Urothelium cell line (cell line): ENCODE measurements at regions not wholly inside any gene's neighbourhood (a gene's known extent, or its start where the extent isn't known, plus 50 kb on each side); places are given as distances from the start of the nearest gene placed in this dataset.
"Not testable (repeated sequence)": the region's sequence is repeated elsewhere in the genome, so short reads cannot be mapped to it uniquely, and the experiment has no call there.

ENCODE experiments used
- DNase-seq: peaks from one replicate; pipeline ENCODE4 v3.0.0; 2011; ENCODE audit warnings: low spot score, mixed read lengths
- FAIRE-seq: peaks from 2 replicates; lab custom pipeline; 2011; peaks lifted over from hg19 to GRCh38; lab: Jason Lieb, UNC

GRCh38 chr9:106177216-106177615, 482.9 kb downstream of the TMEM38B start:
- FAIRE-seq, result no peak
- no peak for DNase-seq

- DNase-seq (no peak), FAIRE-seq (no peak)
Observed at GRCh38 chr9:106179191-106179590, 484.9 kb downstream of the TMEM38B start.

- FAIRE-seq, DNase-seq: not testable (repeated sequence)
Observed at GRCh38 chr9:106203815-106204516, 509.6 kb downstream of the TMEM38B start.

GRCh38 chr9:106207298-106207697, 513.0 kb downstream of the TMEM38B start:
- DNase-seq (no peak), FAIRE-seq (no peak)

GRCh38 chr9:106218427-106218826, 524.1 kb downstream of the TMEM38B start:
- DNase-seq, result no peak
- no peak for FAIRE-seq

GRCh38 chr9:106218854-106219253, 524.5 kb downstream of the TMEM38B start:
- FAIRE-seq (no peak), DNase-seq (no peak)

GRCh38 chr9:106220415-106220814, 526.1 kb downstream of the TMEM38B start:
- no peak for DNase-seq
- FAIRE-seq, result no peak

GRCh38 chr9:106228861-106229260, 534.5 kb downstream of the TMEM38B start:
- FAIRE-seq (no peak), DNase-seq (no peak)

- no peak for FAIRE-seq
- DNase-seq, result no peak
Observed at GRCh38 chr9:106233116-106233515, 538.8 kb downstream of the TMEM38B start.

- DNase-seq, FAIRE-seq: not testable (repeated sequence)
Observed at GRCh38 chr9:106260908-106261307, 566.6 kb downstream of the TMEM38B start.

- no peak for FAIRE-seq
Observed at GRCh38 chr9:106277966-106278365, 583.6 kb downstream of the TMEM38B start.

GRCh38 chr9:106283769-106284168, 579.2 kb upstream of the ZNF462 start:
- FAIRE-seq (no peak), DNase-seq (no peak)

More at GRCh38 chr9:106277966-106278365, 583.6 kb downstream of the TMEM38B start:
- peak; percentile 50 for DNase-seq

- DNase-seq (no peak), FAIRE-seq (no peak)
Observed at GRCh38 chr9:106284296-106284695, 578.7 kb upstream of the ZNF462 start.

GRCh38 chr9:106286249-106286648, 576.7 kb upstream of the ZNF462 start:
- DNase-seq, result peak; percentile 57
- FAIRE-seq, result no peak

- DNase-seq, result peak; percentile 36
- no peak for FAIRE-seq
Observed at GRCh38 chr9:106287091-106287631, 575.8 kb upstream of the ZNF462 start.

GRCh38 chr9:106287731-106288130, 575.2 kb upstream of the ZNF462 start:
- FAIRE-seq (no peak), DNase-seq (no peak)

- DNase-seq (no peak), FAIRE-seq (no peak)
Observed at GRCh38 chr9:106288689-106289088, 574.3 kb upstream of the ZNF462 start.

- no peak for DNase-seq
- no peak for FAIRE-seq
Observed at GRCh38 chr9:106291786-106292185, 571.2 kb upstream of the ZNF462 start.

GRCh38 chr9:106296426-106296825, 566.5 kb upstream of the ZNF462 start:
- DNase-seq (no peak), FAIRE-seq (no peak)

GRCh38 chr9:106298997-106299396, 564.0 kb upstream of the ZNF462 start:
- no peak for FAIRE-seq
- no peak for DNase-seq

GRCh38 chr9:106304401-106304920, 558.5 kb upstream of the ZNF462 start:
- DNase-seq, result no peak
- no peak for FAIRE-seq

GRCh38 chr9:106305428-106306133, 557.4 kb upstream of the ZNF462 start:
- FAIRE-seq (no peak), DNase-seq (no peak)
